ENCODE measurements at regions not wholly inside any gene's neighbourhood (a gene's known extent, or its start where the extent isn't known, plus 50 kb on each side); places are given as distances from the start of the nearest gene placed in this dataset.
"Not testable (repeated sequence)": the region's sequence is repeated elsewhere in the genome, so short reads cannot be mapped to it uniquely, and the experiment has no call there.

GRCh38 chr2:53114991-53115390, 652.6 kb upstream of the CHAC2 start:
- H3K4me1 ChIP-seq = no peaks in the 10 kb centered on the region
- no peaks in the 10 kb centered on the region for H3K27me3 ChIP-seq
- no peaks in the 10 kb centered on the region for H3K36me3 ChIP-seq
- H3K27ac ChIP-seq = no peak overlapping the region
- peaks cover 0 to 2% (median 0%) of the 10 kb centered on the region in 4 donors for H3K9me3 ChIP-seq
- 81 to 86% methylated on average over 1 of the region's 1 CpG for WGBS, 2 donors
- intact Hi-C loops (cut with DNase I) = no loop called here
- TF ChIP-seq POLR2A (IDR thresholded peaks at IDR 0.05) (no peak), POLR2AphosphoS5 (IDR thresholded peaks at IDR 0.05) (no peak), EP300 (IDR thresholded peaks at IDR 0.05) (no peak), CTCF (IDR thresholded peaks at IDR 0.05) (no peak)
- no peak for DNase-seq
- no peak overlapping the region for H3K4me3 ChIP-seq

- H3K9me3 ChIP-seq = peaks cover 0 to 2% (median 0%) of the 10 kb centered on the region in 4 donors
- H3K4me3 ChIP-seq = no peak overlapping the region
- H3K36me3 ChIP-seq = no peaks in the 10 kb centered on the region
- 90 to 95% methylated on average over 2 of the region's 2 CpGs for WGBS, 2 donors
- intact Hi-C loops (cut with DNase I) = no loop called here
- no peak overlapping the region for H3K27ac ChIP-seq
- DNase-seq = no peak
- no peaks in the 10 kb centered on the region for H3K4me1 ChIP-seq
- no peaks in the 10 kb centered on the region for H3K27me3 ChIP-seq
- no peak for TF ChIP-seq EP300 (IDR thresholded peaks at IDR 0.05)
- no peak for TF ChIP-seq CTCF (IDR thresholded peaks at IDR 0.05)
- TF ChIP-seq POLR2A (IDR thresholded peaks at IDR 0.05) = no peak
- no peak for TF ChIP-seq POLR2AphosphoS5 (IDR thresholded peaks at IDR 0.05)
Observed at GRCh38 chr2:53114582-53114981, 653.0 kb upstream of the CHAC2 start.

GRCh38 chr2:53112408-53112807, 655.2 kb upstream of the CHAC2 start:
- H3K27ac ChIP-seq; intact Hi-C loops (cut with DNase I); H3K4me3 ChIP-seq; H3K4me1 ChIP-seq; H3K36me3 ChIP-seq; H3K27me3 ChIP-seq; H3K9me3 ChIP-seq; DNase-seq: not testable (repeated sequence)
- WGBS, 2 donors = 82 to 85% methylated on average over 9 of the region's 9 CpGs

GRCh38 chr2:53111406-53111805, 656.2 kb upstream of the CHAC2 start:
- 71 to 75% methylated on average over 3 of the region's 3 CpGs for WGBS, 2 donors

GRCh38 chr2:53111004-53111403, 656.6 kb upstream of the CHAC2 start:
- no peak overlapping the region for H3K4me3 ChIP-seq
- no peaks in the 10 kb centered on the region for H3K36me3 ChIP-seq
- H3K27me3 ChIP-seq = no peaks in the 10 kb centered on the region
- 84 to 93% methylated on average over 1 of the region's 1 CpG for WGBS, 2 donors
- no peak for DNase-seq
- H3K4me1 ChIP-seq = no peaks in the 10 kb centered on the region
- TF ChIP-seq CTCF (IDR thresholded peaks at IDR 0.05) (no peak), POLR2AphosphoS5 (IDR thresholded peaks at IDR 0.05) (no peak), EP300 (IDR thresholded peaks at IDR 0.05) (no peak), POLR2A (IDR thresholded peaks at IDR 0.05) (no peak)
- H3K9me3 ChIP-seq = no peaks in the 10 kb centered on the region
- no peak overlapping the region for H3K27ac ChIP-seq
- intact Hi-C loops (cut with DNase I) = no loop called here

More at GRCh38 chr2:53111406-53111805, 656.2 kb upstream of the CHAC2 start:
- DNase-seq = no peak
- Histone ChIP-seq H3K4me3 (no peak overlapping the region), H3K27me3 (no peaks in the 10 kb centered on the region), H3K27ac (no peak overlapping the region), H3K9me3 (peaks cover 0 to 1% (median 0%) of the 10 kb centered on the region in 4 donors), H3K4me1 (no peaks in the 10 kb centered on the region), H3K36me3 (no peaks in the 10 kb centered on the region)
- no peak for TF ChIP-seq EP300 (IDR thresholded peaks at IDR 0.05)
- no peak for TF ChIP-seq POLR2AphosphoS5 (IDR thresholded peaks at IDR 0.05)
- no peak for TF ChIP-seq CTCF (IDR thresholded peaks at IDR 0.05)
- intact Hi-C loops (cut with DNase I) = no loop called here

Data from sigmoid colon (tissue), 6 donors.